Nephron (organoid): ENCODE measurements at regions not wholly inside any gene's neighbourhood (a gene's known extent, or its start where the extent isn't known, plus 50 kb on each side); places are given as distances from the start of the nearest gene placed in this dataset.

ENCODE experiments used
- H3K27ac Mint-ChIP-seq, 3 experiments: 2 replicates each; pipeline ENCODE4 v1.8.0; 2020; ENCODE audit warnings: mixed read lengths in 3 of 3, mild to moderate bottlenecking in 2 of 3, moderate library complexity in 1 of 3
- H3K27me3 Mint-ChIP-seq: 2 replicates; pipeline ENCODE4 v1.8.0; 2021; ENCODE audit warnings: low read depth, mild to moderate bottlenecking, moderate library complexity, mixed read lengths
- H3K36me3 Mint-ChIP-seq: 2 replicates; pipeline ENCODE4 v1.8.0; 2020; ENCODE audit warnings: low read depth, mixed read lengths
- H3K4me1 Mint-ChIP-seq: 2 replicates; pipeline ENCODE4 v1.8.0; 2020; ENCODE audit warnings: mixed read lengths
- H3K4me3 Mint-ChIP-seq, 3 experiments: 2 replicates each; pipeline ENCODE4 v1.8.0; 2020; ENCODE audit warnings: mild to moderate bottlenecking in 3 of 3, mixed read lengths in 3 of 3, moderate library complexity in 2 of 3
- H3K9me3 Mint-ChIP-seq: 2 replicates; pipeline ENCODE4 v1.8.0; 2020; ENCODE audit warnings: mixed read lengths
- CTCF ChIP-seq, 3 experiments: fragments of 200-600 bp; sonication (generic); IDR thresholded peaks; one replicate each; pipeline ENCODE4 v1.5.0; 2021; ENCODE audit warnings: antibody characterized with exemption in 3 of 3; ENCODE audit not compliant: unreplicated experiment in 3 of 3

GRCh38 chr10:8656261-8656660 is 601.8 kb downstream of the GATA3 start:
- TF ChIP-seq CTCF (IDR thresholded peaks at IDR 0.05; ENCODE audit: unreplicated experiment in 3 of 3), result no peak
- Mint-ChIP-seq H3K36me3 (no peaks in the 10 kb centered on the region), H3K4me1 (no peaks in the 10 kb centered on the region), H3K27ac (no peak overlapping the region), H3K27me3 (no peaks in the 10 kb centered on the region), H3K4me3 (no peak overlapping the region), H3K9me3 (no peaks in the 10 kb centered on the region)

- Mint-ChIP-seq H3K27ac (no peak overlapping the region), H3K4me1 (no peaks in the 10 kb centered on the region), H3K4me3 (no peak overlapping the region), H3K27me3 (no peaks in the 10 kb centered on the region), H3K9me3 (no peaks in the 10 kb centered on the region), H3K36me3 (no peaks in the 10 kb centered on the region)
- no peak for TF ChIP-seq CTCF (IDR thresholded peaks at IDR 0.05; ENCODE audit: unreplicated experiment in 3 of 3)
These were observed 605.5 kb downstream of the GATA3 start for GRCh38 chr10:8659982-8660381.

- no peaks in the 10 kb centered on the region for H3K27me3 Mint-ChIP-seq
- no peak overlapping the region for H3K27ac Mint-ChIP-seq
- no peak for TF ChIP-seq CTCF (IDR thresholded peaks at IDR 0.05; ENCODE audit: unreplicated experiment in 3 of 3)
- no peaks in the 10 kb centered on the region for H3K4me1 Mint-ChIP-seq
- no peak overlapping the region for H3K4me3 Mint-ChIP-seq
- no peaks in the 10 kb centered on the region for H3K36me3 Mint-ChIP-seq
- H3K9me3 Mint-ChIP-seq, result no peaks in the 10 kb centered on the region
These were observed 607.4 kb downstream of the GATA3 start for GRCh38 chr10:8661886-8662285.

GRCh38 chr10:8663131-8663530 is 608.6 kb downstream of the GATA3 start:
- no peak for TF ChIP-seq CTCF (IDR thresholded peaks at IDR 0.05; ENCODE audit: unreplicated experiment in 3 of 3)
- Mint-ChIP-seq H3K36me3 (no peaks in the 10 kb centered on the region), H3K4me3 (no peak overlapping the region), H3K9me3 (no peaks in the 10 kb centered on the region), H3K27ac (no peak overlapping the region), H3K27me3 (no peaks in the 10 kb centered on the region), H3K4me1 (no peaks in the 10 kb centered on the region)

- Mint-ChIP-seq H3K27ac (no peak overlapping the region), H3K36me3 (no peaks in the 10 kb centered on the region), H3K27me3 (no peaks in the 10 kb centered on the region), H3K4me1 (no peaks in the 10 kb centered on the region), H3K9me3 (peaks cover 3% of the 10 kb centered on the region), H3K4me3 (no peak overlapping the region)
- no peak for TF ChIP-seq CTCF (IDR thresholded peaks at IDR 0.05; ENCODE audit: unreplicated experiment in 3 of 3)
These were observed 610.8 kb downstream of the GATA3 start for GRCh38 chr10:8665322-8665721.

- Mint-ChIP-seq H3K36me3 (no peaks in the 10 kb centered on the region), H3K4me3 (no peak overlapping the region), H3K27ac (no peak overlapping the region), H3K27me3 (no peaks in the 10 kb centered on the region), H3K4me1 (no peaks in the 10 kb centered on the region), H3K9me3 (peaks cover 5% of the 10 kb centered on the region)
- no peak for TF ChIP-seq CTCF (IDR thresholded peaks at IDR 0.05; ENCODE audit: unreplicated experiment in 3 of 3)
These were observed 616.0 kb downstream of the GATA3 start for GRCh38 chr10:8670461-8670860.
